Right hindlimb (tissue), 1 donor: ENCODE measurements at regions not wholly inside any gene's neighbourhood (a gene's known extent, or its start where the extent isn't known, plus 50 kb on each side); places are given as distances from the start of the nearest gene placed in this dataset.

Source experiments
- DNase-seq: peaks from one replicate; pipeline ENCODE4 v3.0.0-alpha.2; 2018

DNA sequence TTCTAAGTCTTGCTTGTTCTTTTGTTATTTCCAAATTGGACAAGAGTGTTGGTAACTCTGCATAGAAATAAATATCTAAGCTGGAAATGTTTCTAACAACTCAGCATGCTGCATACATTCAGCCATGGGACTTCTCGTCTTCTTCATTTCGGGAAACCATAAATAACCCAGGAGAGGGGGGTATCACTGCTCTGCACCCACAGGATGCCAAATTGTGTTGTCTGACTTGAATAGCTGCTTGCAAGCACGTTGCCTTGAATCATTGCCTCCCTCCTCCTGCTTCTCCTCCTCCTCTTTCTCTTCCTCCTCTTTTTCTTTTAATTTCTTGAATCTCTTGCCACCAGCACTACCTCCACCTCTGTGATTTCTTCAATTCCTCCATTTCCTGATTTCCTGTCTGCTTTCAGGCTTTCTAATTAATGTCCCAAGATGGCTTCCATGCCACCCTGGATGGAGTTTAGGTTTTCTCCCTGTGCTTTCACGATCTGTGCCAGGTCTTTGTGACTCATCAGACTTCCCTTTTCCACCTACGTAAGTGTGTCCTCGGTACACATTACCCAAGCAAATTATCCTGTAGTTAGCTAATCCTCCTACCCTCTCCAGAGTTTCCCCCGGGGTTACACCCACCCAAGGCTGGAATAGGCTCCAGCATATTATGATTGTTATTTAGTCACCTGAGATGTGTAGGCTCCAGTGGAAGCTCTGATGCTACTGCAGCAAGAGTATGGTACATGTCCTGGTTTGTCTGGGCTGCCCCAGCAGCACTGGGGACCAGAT lies 122.6 kb upstream of the VCX3B start:
- no peak for DNase-seq

DNA sequence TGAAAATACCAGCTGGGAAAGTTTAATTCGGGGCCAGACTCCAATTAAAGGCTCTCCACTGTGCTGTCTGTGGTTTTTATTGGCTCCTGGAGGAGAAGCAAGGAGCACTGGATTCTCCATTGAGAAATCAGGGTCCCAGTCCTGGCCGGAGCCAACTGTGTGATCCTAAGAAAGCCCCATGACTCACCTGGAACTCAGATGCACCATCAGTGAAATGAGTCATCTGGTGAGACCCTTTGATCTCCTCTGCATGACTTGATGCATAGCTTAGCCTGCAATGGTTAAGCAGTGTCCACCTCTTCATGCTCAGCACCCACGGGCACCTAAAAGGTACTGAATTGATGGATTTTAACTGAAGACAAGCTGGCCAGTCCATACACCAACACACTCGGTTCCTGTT lies 119.2 kb upstream of the VCX3B start:
- no peak for DNase-seq

DNA sequence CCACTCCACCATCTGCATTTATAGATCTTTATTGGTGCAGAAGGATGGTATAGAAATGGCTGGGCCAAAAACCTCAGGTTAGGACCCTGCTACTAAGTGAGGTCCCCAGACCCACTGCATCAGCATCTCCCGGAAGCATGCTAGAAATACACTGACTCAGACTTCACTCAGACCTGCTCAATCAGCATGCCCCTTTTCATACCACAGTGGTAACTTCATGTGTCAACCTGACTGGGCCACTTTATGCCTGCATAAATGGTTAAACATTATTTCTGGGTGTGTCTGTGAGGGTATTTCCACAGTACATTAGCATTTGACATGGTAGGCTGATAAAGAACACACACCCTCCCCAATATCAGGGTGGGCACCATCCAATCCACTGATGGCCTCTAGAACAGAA lies 118.6 kb upstream of the VCX3B start:
- DNase-seq, result no peak

DNA sequence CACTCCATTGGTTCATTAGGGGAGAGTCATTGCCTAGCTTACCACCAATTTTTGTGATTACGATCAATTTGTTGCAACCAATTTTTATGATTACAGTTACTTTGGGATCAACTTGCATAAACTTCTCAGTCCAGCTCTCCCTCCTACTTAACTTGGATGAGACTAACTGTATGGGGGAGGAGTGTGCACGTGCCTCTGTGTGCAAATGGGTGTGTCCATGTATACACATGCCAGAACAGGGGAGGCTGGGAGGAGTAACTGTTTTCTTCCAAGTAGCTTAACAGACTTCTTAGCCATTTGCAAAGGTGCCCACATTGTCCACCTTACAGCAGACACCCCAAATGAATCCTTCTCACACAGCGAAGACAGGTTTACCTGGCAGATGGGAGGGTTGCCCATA lies 117.7 kb upstream of the VCX3B start:
- no peak for DNase-seq

DNA sequence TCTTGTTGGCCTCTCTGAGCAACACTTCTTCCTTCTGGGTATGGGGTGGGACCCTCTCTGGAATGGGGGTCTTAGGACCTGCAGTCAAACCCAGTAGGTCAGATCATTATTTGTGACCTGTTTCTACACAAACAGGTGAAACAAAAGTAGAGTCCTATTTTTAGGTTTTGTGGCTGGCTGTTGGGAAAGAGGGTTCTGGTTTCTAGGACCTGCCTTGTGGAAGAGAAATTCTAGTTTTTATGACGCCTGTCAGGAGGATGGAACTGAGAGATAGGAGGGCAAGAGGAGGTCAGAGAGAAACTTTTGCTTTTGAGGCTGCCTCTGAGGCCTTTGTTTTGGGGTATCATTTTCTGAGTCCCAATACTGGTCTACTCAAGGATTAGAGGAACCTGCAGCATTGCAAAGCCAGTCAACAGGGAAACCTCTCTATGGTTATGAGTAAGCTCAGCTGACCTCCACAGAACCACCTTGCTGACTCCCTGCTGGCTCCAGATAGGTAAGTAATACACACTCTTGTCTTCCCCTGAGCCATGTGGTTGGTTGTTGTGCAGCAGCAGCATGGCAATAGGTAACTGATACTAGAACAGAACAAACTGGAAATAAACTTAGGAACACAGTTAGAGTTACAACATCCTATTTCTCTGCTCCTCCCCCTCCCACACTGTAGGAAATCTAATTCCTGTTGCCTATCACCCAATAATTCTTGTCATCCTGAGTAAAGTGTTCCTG lies 114.7 kb upstream of the VCX3B start:
- no peak for DNase-seq

DNA sequence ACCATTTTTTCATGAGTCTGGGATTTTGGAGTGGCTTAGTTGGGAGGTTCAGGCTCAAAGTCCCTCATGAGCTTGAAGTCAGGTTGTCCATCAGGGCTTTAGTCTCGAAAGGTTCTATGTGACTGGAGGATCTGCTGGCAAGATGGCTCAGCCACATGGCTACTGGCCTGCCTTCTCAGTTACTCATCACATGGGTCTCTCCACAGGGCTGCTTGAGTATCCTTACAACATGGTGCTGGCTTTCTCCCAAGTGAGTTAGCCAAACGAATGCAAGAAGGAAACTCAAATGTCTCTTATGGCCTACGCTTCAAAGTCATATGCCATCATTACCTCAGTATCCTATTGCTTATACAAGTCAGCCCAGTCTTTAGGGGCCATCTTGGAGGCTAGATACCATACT lies 106.3 kb upstream of the VCX3B start:
- DNase-seq, result no peak

DNA sequence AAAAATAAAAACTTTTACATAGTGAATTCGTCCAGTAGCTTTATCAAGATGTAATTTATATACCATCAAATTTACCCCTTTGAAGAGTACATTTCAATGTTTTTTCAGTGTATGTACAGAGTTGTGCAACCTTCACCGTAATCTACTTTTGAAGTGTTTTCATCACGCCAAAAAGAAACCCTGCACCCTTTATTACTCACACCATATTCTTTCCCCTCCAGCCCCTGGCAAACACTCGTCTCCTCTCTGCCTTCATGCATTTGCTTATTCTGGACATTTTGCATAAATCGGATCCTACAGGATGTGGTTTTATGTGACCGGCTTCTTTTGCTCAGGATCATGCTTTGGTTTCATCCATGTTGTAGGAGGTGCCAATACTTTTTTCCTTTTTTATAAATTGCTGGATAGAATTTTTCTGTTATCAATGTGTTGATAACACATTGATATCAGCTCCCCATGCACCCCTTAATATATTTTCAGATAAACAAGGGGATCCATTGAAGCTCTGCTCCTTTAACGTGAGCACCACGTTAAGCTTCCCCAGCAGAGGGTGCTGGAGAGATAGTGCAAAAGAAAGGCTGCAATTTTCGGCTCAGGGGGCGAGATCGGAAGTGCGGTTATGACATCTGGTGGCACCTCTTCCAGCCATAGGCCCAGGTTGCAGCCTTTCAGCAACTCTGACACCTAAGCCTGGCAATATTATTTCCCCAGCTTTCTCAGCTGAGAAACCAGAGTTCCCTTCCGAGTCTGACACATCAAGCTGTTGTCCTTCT lies 100.1 kb upstream of the VCX3B start:
- DNase-seq, result no peak

DNA sequence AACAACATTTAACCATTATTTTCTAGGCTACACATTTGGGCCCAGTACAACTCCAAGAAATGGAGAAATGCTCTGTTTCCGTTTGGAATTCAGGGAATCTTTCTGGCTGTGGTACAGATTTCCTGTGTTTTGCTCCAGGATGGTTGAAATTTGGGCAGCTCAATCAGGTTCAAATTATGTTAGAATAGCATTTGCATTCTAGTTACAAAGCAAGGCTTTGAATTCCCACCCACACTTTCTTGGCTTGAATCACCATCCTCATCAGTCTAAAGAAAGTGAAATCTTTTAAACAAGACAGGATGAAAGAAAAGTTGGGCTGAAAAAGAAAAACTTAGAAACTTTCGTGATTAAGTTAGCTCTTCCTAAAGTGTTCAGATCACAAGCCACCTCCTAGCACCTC lies 98.1 kb upstream of the VCX3B start:
- DNase-seq, result peak; percentile 18

DNA sequence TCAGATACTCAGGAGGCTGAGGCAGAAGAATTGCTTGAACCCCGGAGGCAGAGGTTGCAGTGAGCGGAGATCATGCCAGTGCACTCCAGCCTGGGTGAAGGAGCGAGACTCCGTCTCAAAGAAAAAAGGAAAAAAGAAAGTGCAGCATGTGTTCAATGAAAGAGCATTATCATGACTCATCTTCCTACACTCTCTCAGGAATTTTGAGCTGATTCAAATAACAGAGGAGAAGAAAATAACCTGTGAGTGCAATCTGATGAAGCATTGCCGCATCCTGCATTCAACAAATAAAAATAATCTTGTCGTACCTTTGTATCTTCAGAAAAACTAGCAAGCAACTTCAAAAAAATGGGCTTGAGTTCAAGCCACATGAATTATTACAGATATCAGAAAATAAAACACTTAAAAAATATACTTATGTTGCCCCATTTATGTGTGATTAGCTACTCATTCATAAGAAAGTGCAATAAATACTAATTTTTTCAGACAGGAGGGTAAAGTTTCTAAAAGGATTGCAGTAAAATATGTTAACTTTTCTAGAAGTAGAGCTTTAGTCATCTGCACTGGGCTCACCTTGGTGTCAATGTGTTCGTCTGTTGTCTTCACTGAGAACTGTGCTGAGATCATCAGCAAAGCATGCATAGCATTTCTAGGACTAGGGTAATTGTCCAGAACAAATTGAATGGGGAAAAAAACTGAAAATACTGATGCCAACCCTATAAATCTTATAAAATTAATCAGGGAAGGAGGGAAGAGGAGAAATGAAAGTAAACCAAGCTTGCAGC lies 90.4 kb upstream of the VCX3B start:
- DNase-seq, result no peak

DNA sequence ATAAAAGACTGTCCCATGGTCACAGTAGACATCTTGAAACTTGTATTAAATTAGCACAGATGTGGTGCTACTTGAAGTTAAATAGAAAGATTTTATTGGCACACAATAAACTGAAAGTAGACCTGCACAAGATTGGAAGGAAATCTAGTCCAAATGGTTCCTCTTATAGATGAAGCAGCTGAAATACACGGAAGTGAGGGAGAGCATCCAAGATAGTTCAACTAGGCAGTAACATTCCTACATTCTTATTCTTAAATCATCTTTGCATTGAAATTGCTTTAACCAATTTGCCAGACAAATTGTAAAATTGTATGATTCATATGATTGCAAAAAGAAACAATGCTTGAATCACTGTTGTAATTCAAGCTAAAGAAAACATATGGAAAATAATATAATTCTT lies 87.6 kb upstream of the VCX3B start:
- no peak for DNase-seq

DNA sequence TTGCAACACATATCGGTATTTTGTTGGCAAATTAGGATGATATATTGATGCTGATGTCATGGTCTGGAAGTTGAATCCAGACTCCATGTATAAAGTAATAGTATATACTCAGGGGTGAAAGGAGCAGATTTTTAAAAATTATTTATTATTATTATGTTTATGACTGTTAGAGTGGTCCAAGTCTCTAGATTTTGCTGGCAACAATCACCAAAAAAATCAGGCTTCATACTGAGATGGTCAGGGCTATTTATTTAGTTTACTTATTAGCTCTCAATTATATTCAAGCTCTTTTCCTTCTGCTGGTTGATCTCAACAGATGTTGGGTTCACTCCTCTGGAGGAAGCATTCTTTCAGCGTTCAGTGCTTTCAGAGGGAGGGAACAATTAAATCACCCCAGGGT lies 73.9 kb upstream of the VCX3B start:
- DNase-seq, result no peak

DNA sequence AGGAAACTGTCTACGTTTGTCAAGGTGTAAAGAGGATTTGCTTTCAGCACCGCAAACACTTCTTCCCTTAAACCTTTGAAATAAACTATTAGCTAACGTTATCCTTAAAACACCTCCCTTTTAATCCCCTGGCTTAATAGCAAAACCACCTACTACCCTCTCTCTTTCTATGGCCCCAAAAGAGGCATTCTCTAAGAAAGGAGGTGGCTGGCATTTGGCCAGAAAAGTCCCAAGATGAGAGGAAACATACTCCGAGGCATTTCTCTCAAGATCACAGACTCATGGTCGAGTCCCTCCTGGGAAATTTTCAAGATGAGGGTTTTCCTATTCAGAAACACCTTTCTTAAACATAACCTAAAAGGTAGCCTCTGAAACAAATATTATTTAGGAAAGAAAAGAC lies 60.6 kb upstream of the VCX3B start:
- no peak for DNase-seq

DNA sequence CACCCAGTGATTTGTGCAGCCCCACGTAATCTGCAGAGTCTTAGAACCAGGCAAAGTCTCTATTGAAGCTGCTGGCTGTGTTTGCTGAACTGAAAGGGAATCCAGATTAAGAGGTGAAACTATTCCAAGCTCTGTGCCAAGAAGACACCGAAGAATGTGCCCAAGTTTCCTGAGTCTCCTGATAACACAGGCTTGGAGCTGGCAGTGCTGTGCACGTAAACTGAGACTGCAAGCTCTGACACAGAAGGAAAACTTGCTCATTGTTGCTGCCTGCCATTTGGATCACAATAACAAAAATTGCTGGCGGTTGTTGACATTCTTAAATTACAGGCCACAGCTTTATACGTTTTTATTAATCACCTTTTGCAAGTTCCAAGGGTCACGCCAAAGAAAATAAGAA lies 60.2 kb upstream of the VCX3B start:
- DNase-seq, result peak; percentile 19

DNA sequence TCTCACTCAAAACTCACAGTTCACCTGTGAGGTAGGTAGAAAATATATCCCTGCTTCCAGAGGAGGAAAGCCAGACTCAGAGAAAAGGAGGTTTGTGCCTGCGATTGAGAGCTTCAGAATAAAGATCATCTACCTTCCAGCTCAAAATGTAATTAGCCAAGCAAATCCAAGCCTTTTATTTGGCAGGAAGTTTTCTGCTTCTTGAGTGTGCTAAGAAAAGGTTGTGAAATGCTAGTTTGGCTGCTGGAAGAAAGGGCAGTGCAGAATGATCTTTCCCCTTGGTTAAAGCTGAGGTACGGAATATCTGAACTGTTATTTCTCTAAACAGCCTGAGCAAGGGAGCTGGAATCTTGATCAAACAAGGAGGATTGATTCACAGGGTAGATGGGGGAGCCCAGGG lies 59.7 kb upstream of the VCX3B start:
- DNase-seq, result no peak

DNA sequence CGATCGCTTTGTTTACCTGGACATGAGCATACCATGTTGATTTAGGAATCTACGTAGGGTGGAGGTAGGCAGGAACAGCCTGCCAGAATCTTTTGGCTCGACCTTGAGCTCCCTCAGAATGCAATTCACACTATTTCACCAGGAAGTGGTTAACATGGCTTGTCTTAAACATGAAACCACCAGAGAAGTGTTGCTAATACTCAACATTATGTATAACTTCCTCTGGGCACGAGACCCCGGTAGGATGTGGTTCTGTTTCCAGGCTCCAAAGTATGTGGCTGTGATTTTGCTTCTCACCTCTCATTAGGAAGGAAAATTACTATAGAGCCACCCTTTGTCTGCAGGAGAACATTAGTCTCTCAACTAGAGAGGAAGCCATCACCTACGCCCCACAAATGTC lies 59.0 kb upstream of the VCX3B start:
- no peak for DNase-seq

DNA sequence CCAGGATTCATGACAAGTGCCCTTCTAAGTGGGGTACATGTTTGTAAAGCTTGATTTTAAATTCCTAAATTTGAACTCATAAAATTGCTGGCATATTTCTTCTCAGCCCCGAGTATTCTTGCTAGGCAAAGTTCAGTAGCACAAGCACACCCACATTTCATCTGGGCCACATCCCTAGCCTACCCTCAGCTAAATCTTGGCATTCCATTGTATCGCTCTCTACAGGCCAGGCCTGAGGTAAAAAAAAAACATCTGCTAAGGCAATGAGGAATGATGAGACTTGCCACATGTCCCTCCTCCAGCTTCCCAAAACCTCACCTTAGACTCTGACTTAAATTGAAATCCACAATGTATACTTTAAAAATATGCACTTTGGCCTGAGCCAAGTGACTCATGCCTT lies 51.4 kb upstream of the VCX3B start:
- no peak for DNase-seq
